ENCODE measurements at regions not wholly inside any gene's neighbourhood (a gene's known extent, or its start where the extent isn't known, plus 50 kb on each side); places are given as distances from the start of the nearest gene placed in this dataset.

- TF ChIP-seq CTCF (IDR thresholded peaks at IDR 0.05), result no peak
Observed at GRCh38 chr15:31274496-31275330, 51.9 kb upstream of the KLF13 start.

GRCh38 chr15:31275331-31276262, 51.0 kb upstream of the KLF13 start:
- no peak for TF ChIP-seq CTCF (IDR thresholded peaks at IDR 0.05)

GRCh38 chr15:31276596-31277298, 49.9 kb upstream of the KLF13 start:
- no peak for TF ChIP-seq CTCF (IDR thresholded peaks at IDR 0.05)

All from LNCAP (cell line).